DND-41 (cell line): ENCODE measurements at regions not wholly inside any gene's neighbourhood (a gene's known extent, or its start where the extent isn't known, plus 50 kb on each side); places are given as distances from the start of the nearest gene placed in this dataset.

Source experiments
- ATAC-seq: fragments of 200-7000 bp; cut with Tn5 transposase; 3 replicates; pipeline ENCODE4 v1.9.1; 2021; ENCODE audit warnings: low read depth; ENCODE audit not compliant: insufficient read depth
- DNase-seq: peaks from one replicate; pipeline ENCODE4 v3.0.0-alpha.2; 2020
- H2AFZ ChIP-seq: 2 replicates; pipeline ENCODE4 v1.6.0; 2012; ENCODE audit warnings: low read depth, low read length
- H3K27ac ChIP-seq: 2 replicates; pipeline ENCODE4 v1.5.1; 2012; ENCODE audit warnings: low read length, inconsistent platforms
- H3K27me3 ChIP-seq: fragments of 200-600 bp; sonication (generic); 2 replicates; pipeline ENCODE4 v1.6.0; 2012; ENCODE audit warnings: low read length, mild to moderate bottlenecking, inconsistent platforms; ENCODE audit not compliant: insufficient read depth, poor library complexity
- H3K36me3 ChIP-seq: 2 replicates; pipeline ENCODE4 v1.5.1; 2012; ENCODE audit warnings: low read length, inconsistent platforms; ENCODE audit not compliant: insufficient read depth
- H3K4me1 ChIP-seq: 2 replicates; pipeline ENCODE4 v1.5.1; 2012; ENCODE audit warnings: mild to moderate bottlenecking, low read length; ENCODE audit not compliant: insufficient read depth
- H3K4me2 ChIP-seq: 2 replicates; pipeline ENCODE4 v1.6.0; 2012; ENCODE audit warnings: mild to moderate bottlenecking, moderate library complexity, low read length, inconsistent platforms; ENCODE audit not compliant: insufficient read depth
- H3K4me3 ChIP-seq, 2 experiments: fragments of 200-600 bp in 1 of 2; shearing (Covaris generic) in 1 of 2; 2 replicates each; pipeline ENCODE4 v1.5.1; 2012 to 2016; ENCODE audit warnings: inconsistent platforms in 2 of 2, low read length in 2 of 2, mild to moderate bottlenecking in 2 of 2, low read depth in 1 of 2, moderate library complexity in 1 of 2
- H3K79me2 ChIP-seq: 2 replicates; pipeline ENCODE4 v1.6.0; 2012; ENCODE audit warnings: low read length, inconsistent platforms; ENCODE audit not compliant: insufficient read depth
- H3K9ac ChIP-seq: 2 replicates; pipeline ENCODE4 v1.6.0; 2012; ENCODE audit warnings: low read depth, mild to moderate bottlenecking, inconsistent platforms, low read length, moderate library complexity
- H3K9me3 ChIP-seq: 2 replicates; pipeline ENCODE4 v1.5.1; 2012; ENCODE audit warnings: low read length, moderate library complexity, mild to moderate bottlenecking, inconsistent platforms; ENCODE audit not compliant: insufficient read depth, severe bottlenecking
- H4K20me1 ChIP-seq: 2 replicates; pipeline ENCODE4 v1.6.0; 2012; ENCODE audit warnings: low read length; ENCODE audit not compliant: insufficient read depth
- CTCF ChIP-seq: IDR thresholded peaks from 2 replicates; pipeline ENCODE4 v1.5.1; 2012; ENCODE audit warnings: borderline replicate concordance, low read length, moderate library complexity, mild to moderate bottlenecking; ENCODE audit not compliant: poor library complexity, severe bottlenecking; ENCODE audit errors: extremely low read depth
- EZH2 ChIP-seq: IDR thresholded peaks from 3 replicates; pipeline ENCODE4 v1.6.1; 2012; ENCODE audit warnings: borderline replicate concordance, low read depth, mild to moderate bottlenecking, moderate library complexity, low read length, inconsistent platforms; ENCODE audit not compliant: severe bottlenecking

- Histone ChIP-seq H3K36me3 (no peaks in the 10 kb centered on the region), H3K9me3 (no peaks in the 10 kb centered on the region), H2AFZ (no peak overlapping the region), H3K27me3 (peaks cover 12% of the 10 kb centered on the region), H3K4me3 (no peak overlapping the region), H3K27ac (no peak overlapping the region), H3K4me1 (no peaks in the 10 kb centered on the region), H3K79me2 (no peaks in the 10 kb centered on the region), H3K9ac (no peak overlapping the region), H4K20me1 (no peaks in the 10 kb centered on the region), H3K4me2 (no peak overlapping the region)
- DNase-seq (no peak), ATAC-seq (no peak)
- TF ChIP-seq EZH2 = no peak
- no peak for TF ChIP-seq CTCF
These were observed 261.0 kb downstream of the RHOU start for GRCh38 chr1:228996281-228996680.

GRCh38 chr1:228997721-228998144, 262.5 kb downstream of the RHOU start:
- no peak overlapping the region for H3K9ac ChIP-seq
- ATAC-seq = no peak
- H3K36me3 ChIP-seq = no peaks in the 10 kb centered on the region
- TF ChIP-seq EZH2 = no peak
- no peak for TF ChIP-seq CTCF
- no peaks in the 10 kb centered on the region for H3K79me2 ChIP-seq
- H3K27me3 ChIP-seq = peaks cover 6% of the 10 kb centered on the region
- no peak overlapping the region for H2AFZ ChIP-seq
- H3K4me2 ChIP-seq = no peak overlapping the region
- DNase-seq = no peak
- H3K4me1 ChIP-seq = no peaks in the 10 kb centered on the region
- no peaks in the 10 kb centered on the region for H4K20me1 ChIP-seq
- H3K9me3 ChIP-seq = no peaks in the 10 kb centered on the region
- H3K27ac ChIP-seq = no peak overlapping the region
- H3K4me3 ChIP-seq = no peak overlapping the region

- Histone ChIP-seq H3K27ac (no peak overlapping the region), H3K4me3 (no peak overlapping the region), H3K9me3 (no peaks in the 10 kb centered on the region), H4K20me1 (no peaks in the 10 kb centered on the region), H2AFZ (no peak overlapping the region), H3K36me3 (no peaks in the 10 kb centered on the region), H3K27me3 (peaks cover 5% of the 10 kb centered on the region), H3K79me2 (no peaks in the 10 kb centered on the region), H3K4me2 (no peak overlapping the region), H3K4me1 (no peaks in the 10 kb centered on the region), H3K9ac (no peak overlapping the region)
- ATAC-seq (no peak), DNase-seq (no peak)
- no peak for TF ChIP-seq CTCF
- TF ChIP-seq EZH2 = no peak
These were observed 262.9 kb downstream of the RHOU start for GRCh38 chr1:228998179-228998578.

GRCh38 chr1:228999446-229000170, 264.3 kb downstream of the RHOU start:
- H3K36me3 ChIP-seq = no peaks in the 10 kb centered on the region
- no peak for ATAC-seq
- no peaks in the 10 kb centered on the region for H3K4me1 ChIP-seq
- TF ChIP-seq CTCF = no peak
- no peak for TF ChIP-seq EZH2
- H3K4me2 ChIP-seq = no peak overlapping the region
- H4K20me1 ChIP-seq = no peaks in the 10 kb centered on the region
- peaks cover 5% of the 10 kb centered on the region for H3K27me3 ChIP-seq
- H3K4me3 ChIP-seq = no peak overlapping the region
- H3K27ac ChIP-seq = no peak overlapping the region
- no peak overlapping the region for H3K9ac ChIP-seq
- no peaks in the 10 kb centered on the region for H3K79me2 ChIP-seq
- DNase-seq = no peak
- H3K9me3 ChIP-seq = no peaks in the 10 kb centered on the region
- no peak overlapping the region for H2AFZ ChIP-seq
